HEK293 (cell line): ENCODE measurements at regions not wholly inside any gene's neighbourhood (a gene's known extent, or its start where the extent isn't known, plus 50 kb on each side); places are given as distances from the start of the nearest gene placed in this dataset.

Experiments
- CTCF ChIA-PET: fragments of 350-600 bp; formaldehyde crosslinking; extraction: SDS; loops from one replicate; lab custom pipeline; 2021; ENCODE audit warnings: antibody characterized with exemption; lab: Yijun Ruan, JAX
- POLR2A ChIA-PET: fragments of 300-600 bp; formaldehyde crosslinking; extraction: SDS; loops from one replicate; lab custom pipeline; 2020; ENCODE audit warnings: antibody characterized with exemption, inconsistent platforms; lab: Yijun Ruan, JAX
- H3K27ac ChIP-seq: fragments of 200-500 bp; sonication (Bioruptor generic); 2 replicates; pipeline ENCODE4 v1.5.1; 2014; ENCODE audit warnings: low read depth, low read length, control low read depth, inconsistent platforms; ENCODE audit errors: extremely low read depth
- H3K36me3 ChIP-seq, 2 experiments: fragments of 200-500 bp in 1 of 2; sonication (Bioruptor generic) in 1 of 2; 1 replicate in 1 of 2; 2 replicates in 1 of 2; pipeline ENCODE4 v1.5.1; 2014 to 2017; ENCODE audit warnings: inconsistent platforms in 2 of 2, low read length in 2 of 2; ENCODE audit not compliant: control insufficient read depth in 2 of 2, insufficient read depth in 1 of 2
- H3K4me1 ChIP-seq: fragments of 200-500 bp; sonication (Bioruptor generic); 2 replicates; pipeline ENCODE4 v1.5.1; 2014; ENCODE audit warnings: mild to moderate bottlenecking, low read length, inconsistent platforms; ENCODE audit not compliant: control insufficient read depth, insufficient read depth
- H3K4me3 ChIP-seq: 2 replicates; pipeline ENCODE4 v1.5.1; 2011; ENCODE audit warnings: low read depth, mild to moderate bottlenecking, control low read depth, low read length, moderate library complexity
- H3K9me3 ChIP-seq: fragments of 200-500 bp; sonication (Bioruptor generic); 2 replicates; pipeline ENCODE4 v1.5.1; 2014; ENCODE audit warnings: low read depth, low read length, inconsistent platforms; ENCODE audit not compliant: control insufficient read depth, insufficient read depth
- KLF10 ChIP-seq: fragments of 450-650 bp; IDR thresholded peaks from 2 replicates; pipeline ENCODE4 v1.5.1; 2018; ENCODE audit warnings: missing biosample characterization, mild to moderate bottlenecking, missing genetic modification characterization
- KLF8 ChIP-seq: fragments of 450-650 bp; formaldehyde crosslinking; IDR thresholded peaks from 2 replicates; pipeline ENCODE4 v1.5.1; 2016; ENCODE audit warnings: missing biosample characterization, missing genetic modification characterization
- OVOL3 ChIP-seq: fragments of 450-650 bp; formaldehyde crosslinking; IDR thresholded peaks from 2 replicates; pipeline ENCODE4 v1.5.1; 2016; ENCODE audit warnings: missing biosample characterization, missing genetic modification characterization
- PRDM2 ChIP-seq: fragments of 450-650 bp; formaldehyde crosslinking; IDR thresholded peaks from 2 replicates; pipeline ENCODE4 v1.5.1; 2016; ENCODE audit warnings: missing biosample characterization, missing genetic modification characterization, borderline replicate concordance
- PRDM4 ChIP-seq: fragments of 450-650 bp; formaldehyde crosslinking; IDR thresholded peaks from 2 replicates; pipeline ENCODE4 v1.5.1; 2017; ENCODE audit warnings: missing biosample characterization, missing genetic modification characterization
- PRDM6 ChIP-seq: fragments of 450-650 bp; formaldehyde crosslinking; IDR thresholded peaks from 2 replicates; pipeline ENCODE4 v1.5.1; 2017; ENCODE audit warnings: missing biosample characterization, missing genetic modification characterization
- REST ChIP-seq: fragments of 450-650 bp; formaldehyde crosslinking; IDR thresholded peaks from 2 replicates; pipeline ENCODE4 v1.5.1; 2016; ENCODE audit warnings: missing biosample characterization, missing genetic modification characterization
- YY2 ChIP-seq: fragments of 450-650 bp; formaldehyde crosslinking; IDR thresholded peaks from 2 replicates; pipeline ENCODE4 v1.5.1; 2016; ENCODE audit warnings: missing biosample characterization, missing genetic modification characterization
- ZBTB8A ChIP-seq: fragments of 450-650 bp; formaldehyde crosslinking; IDR thresholded peaks from 2 replicates; pipeline ENCODE4 v1.5.1; 2016; ENCODE audit warnings: missing biosample characterization, missing genetic modification characterization
- ZNF174 ChIP-seq: fragments of 450-650 bp; formaldehyde crosslinking; IDR thresholded peaks from 2 replicates; pipeline ENCODE4 v1.5.0; 2017; ENCODE audit warnings: missing biosample characterization, mild to moderate bottlenecking, missing genetic modification characterization
- ZNF248 ChIP-seq: fragments of 450-650 bp; formaldehyde crosslinking; IDR thresholded peaks from 2 replicates; pipeline ENCODE4 v1.5.1; 2017; ENCODE audit warnings: missing biosample characterization, missing genetic modification characterization
- ZNF350 ChIP-seq: fragments of 450-650 bp; formaldehyde crosslinking; IDR thresholded peaks from 2 replicates; pipeline ENCODE4 v1.5.0; 2017; ENCODE audit warnings: missing biosample characterization, mild to moderate bottlenecking, missing genetic modification characterization
- ZNF354C ChIP-seq: fragments of 450-650 bp; formaldehyde crosslinking; IDR thresholded peaks from 2 replicates; pipeline ENCODE4 v1.5.1; 2016; ENCODE audit warnings: missing biosample characterization, missing genetic modification characterization, low read depth, borderline replicate concordance
- ZNF529 ChIP-seq: fragments of 450-650 bp; formaldehyde crosslinking; IDR thresholded peaks from 2 replicates; pipeline ENCODE4 v1.5.1; 2017; ENCODE audit warnings: missing genetic modification characterization, missing biosample characterization; ENCODE audit not compliant: insufficient replicate concordance
- ZNF785 ChIP-seq: fragments of 450-650 bp; formaldehyde crosslinking; IDR thresholded peaks from 2 replicates; pipeline ENCODE4 v1.5.1; 2016; ENCODE audit warnings: missing biosample characterization, missing genetic modification characterization
- ZNF837 ChIP-seq: fragments of 450-650 bp; formaldehyde crosslinking; IDR thresholded peaks from 2 replicates; pipeline ENCODE4 v1.5.1; 2016; ENCODE audit warnings: missing biosample characterization, missing genetic modification characterization

- no peak for TF ChIP-seq PRDM2 (tag by site-specific recombination)
These were observed 100.0 kb upstream of the CNR1 start (continued) for GRCh38 chr6:88266126-88266525.

- Histone ChIP-seq H3K27ac (no peak overlapping the region), H3K4me3 (no peak overlapping the region), H3K4me1 (no peaks in the 10 kb centered on the region), H3K36me3 (no peaks in the 10 kb centered on the region), H3K9me3 (no peaks in the 10 kb centered on the region)
- TF ChIP-seq ZNF354C (tag by site-specific recombination) (no peak), YY2 (no peak), ZNF248 (tag by site-specific recombination) (no peak), PRDM4 (tag by site-specific recombination) (no peak), ZNF785 (tag by site-specific recombination) (no peak), ZNF529 (no peak), ZNF837 (tag by site-specific recombination) (no peak), ZNF350 (no peak), REST (tag by site-specific recombination) (no peak), PRDM6 (tag by site-specific recombination) (no peak), OVOL3 (no peak), KLF8 (tag by site-specific recombination) (no peak), KLF10 (no peak), ZNF174 (tag by site-specific recombination) (no peak), ZBTB8A (no peak)
- CTCF ChIA-PET = interaction anchor here (1.5 kb wide), 1 partner anchor 607 kb away, joined by 3 read pairs; no protein-coding TSS in a partner anchor
- POLR2A ChIA-PET = no interaction called here
These were observed 97.4 kb upstream of the CNR1 start for GRCh38 chr6:88263591-88263990.
